HEK293 (cell line): ENCODE measurements at regions not wholly inside any gene's neighbourhood (a gene's known extent, or its start where the extent isn't known, plus 50 kb on each side); places are given as distances from the start of the nearest gene placed in this dataset.

Experiments used
- CTCF ChIA-PET: fragments of 350-600 bp; formaldehyde crosslinking; extraction: SDS; loops from one replicate; lab custom pipeline; 2021; ENCODE audit warnings: antibody characterized with exemption; lab: Yijun Ruan, JAX
- POLR2A ChIA-PET: fragments of 300-600 bp; formaldehyde crosslinking; extraction: SDS; loops from one replicate; lab custom pipeline; 2020; ENCODE audit warnings: antibody characterized with exemption, inconsistent platforms; lab: Yijun Ruan, JAX
- H3K27ac ChIP-seq: fragments of 200-500 bp; sonication (Bioruptor generic); 2 replicates; pipeline ENCODE4 v1.5.1; 2014; ENCODE audit warnings: low read depth, low read length, control low read depth, inconsistent platforms; ENCODE audit errors: extremely low read depth
- H3K36me3 ChIP-seq, 2 experiments: fragments of 200-500 bp in 1 of 2; sonication (Bioruptor generic) in 1 of 2; 1 replicate in 1 of 2; 2 replicates in 1 of 2; pipeline ENCODE4 v1.5.1; 2014 to 2017; ENCODE audit warnings: inconsistent platforms in 2 of 2, low read length in 2 of 2; ENCODE audit not compliant: control insufficient read depth in 2 of 2, insufficient read depth in 1 of 2
- H3K4me1 ChIP-seq: fragments of 200-500 bp; sonication (Bioruptor generic); 2 replicates; pipeline ENCODE4 v1.5.1; 2014; ENCODE audit warnings: mild to moderate bottlenecking, low read length, inconsistent platforms; ENCODE audit not compliant: control insufficient read depth, insufficient read depth
- H3K4me3 ChIP-seq: 2 replicates; pipeline ENCODE4 v1.5.1; 2011; ENCODE audit warnings: low read depth, mild to moderate bottlenecking, control low read depth, low read length, moderate library complexity
- H3K9me3 ChIP-seq: fragments of 200-500 bp; sonication (Bioruptor generic); 2 replicates; pipeline ENCODE4 v1.5.1; 2014; ENCODE audit warnings: low read depth, low read length, inconsistent platforms; ENCODE audit not compliant: control insufficient read depth, insufficient read depth
- GFI1B ChIP-seq: fragments of 450-650 bp; formaldehyde crosslinking; IDR thresholded peaks from 2 replicates; pipeline ENCODE4 v1.5.1; 2016; ENCODE audit warnings: missing biosample characterization, missing genetic modification characterization
- GLI2 ChIP-seq: fragments of 450-650 bp; formaldehyde crosslinking; IDR thresholded peaks from 2 replicates; pipeline ENCODE4; 2017; ENCODE audit warnings: missing biosample characterization, missing genetic modification characterization, low read depth, borderline replicate concordance
- GLIS1 ChIP-seq: fragments of 450-650 bp; formaldehyde crosslinking; IDR thresholded peaks from 2 replicates; pipeline ENCODE4 v1.5.1; 2016; ENCODE audit warnings: missing biosample characterization, missing genetic modification characterization
- HIC1 ChIP-seq: fragments of 450-650 bp; formaldehyde crosslinking; IDR thresholded peaks from 2 replicates; pipeline ENCODE4 v1.5.1; 2016; ENCODE audit warnings: missing biosample characterization, missing genetic modification characterization
- KLF17 ChIP-seq: fragments of 450-650 bp; formaldehyde crosslinking; IDR thresholded peaks from 2 replicates; pipeline ENCODE4 v1.5.1; 2016; ENCODE audit warnings: missing biosample characterization, missing genetic modification characterization
- ZNF148 ChIP-seq: fragments of 450-650 bp; formaldehyde crosslinking; IDR thresholded peaks from 2 replicates; pipeline ENCODE4 v1.5.0; 2017; ENCODE audit warnings: missing biosample characterization, missing genetic modification characterization, borderline replicate concordance
- ZNF16 ChIP-seq: fragments of 450-650 bp; formaldehyde crosslinking; IDR thresholded peaks from 2 replicates; pipeline ENCODE4 v1.5.1; 2016; ENCODE audit warnings: low read depth, missing biosample characterization, missing genetic modification characterization
- ZNF184 ChIP-seq: fragments of 450-650 bp; IDR thresholded peaks from 2 replicates; pipeline ENCODE4 v1.5.1; 2018; ENCODE audit warnings: missing biosample characterization, mild to moderate bottlenecking, missing genetic modification characterization
- ZNF23 ChIP-seq: fragments of 450-650 bp; formaldehyde crosslinking; IDR thresholded peaks from 2 replicates; pipeline ENCODE4 v1.5.1; 2016; ENCODE audit warnings: missing biosample characterization, missing genetic modification characterization, borderline replicate concordance
- ZNF335 ChIP-seq: fragments of 450-650 bp; formaldehyde crosslinking; conservative IDR thresholded peaks from 2 replicates; pipeline ENCODE4 v1.5.1; 2016; ENCODE audit warnings: missing biosample characterization, missing genetic modification characterization
- ZNF571 ChIP-seq: fragments of 450-650 bp; formaldehyde crosslinking; IDR thresholded peaks from 2 replicates; pipeline ENCODE4 v1.5.0; 2017; ENCODE audit warnings: missing biosample characterization, missing genetic modification characterization
- ZNF707 ChIP-seq: fragments of 450-650 bp; formaldehyde crosslinking; IDR thresholded peaks from 2 replicates; pipeline ENCODE4 v1.5.1; 2016; ENCODE audit warnings: missing biosample characterization, missing genetic modification characterization
- ZSCAN23 ChIP-seq: fragments of 450-650 bp; formaldehyde crosslinking; IDR thresholded peaks from 2 replicates; pipeline ENCODE4 v1.5.1; 2016; ENCODE audit warnings: missing biosample characterization, missing genetic modification characterization
- ZSCAN5A ChIP-seq: fragments of 450-650 bp; formaldehyde crosslinking; IDR thresholded peaks from 2 replicates; pipeline ENCODE4 v1.5.1; 2016; ENCODE audit warnings: missing biosample characterization, missing genetic modification characterization
- TF ChIP-seq, protein P1 (sequence below): fragments of 450-650 bp; IDR thresholded peaks from 2 replicates; pipeline ENCODE4 v1.5.1; 2018; ENCODE audit warnings: missing biosample characterization, mild to moderate bottlenecking, missing genetic modification characterization
- TF ChIP-seq, protein P2 (sequence below): fragments of 450-650 bp; formaldehyde crosslinking; IDR thresholded peaks from 2 replicates; pipeline ENCODE4 v1.5.1; 2016; ENCODE audit warnings: missing biosample characterization, missing genetic modification characterization
- TF ChIP-seq, protein P3 (sequence below): fragments of 450-650 bp; formaldehyde crosslinking; IDR thresholded peaks from 2 replicates; pipeline ENCODE4 v1.5.1; 2016; ENCODE audit warnings: missing biosample characterization, missing genetic modification characterization
- TF ChIP-seq, protein P4 (sequence below): fragments of 450-650 bp; formaldehyde crosslinking; IDR thresholded peaks from 2 replicates; pipeline ENCODE4 v1.5.1; 2016; ENCODE audit warnings: missing biosample characterization, missing genetic modification characterization

DNA sequence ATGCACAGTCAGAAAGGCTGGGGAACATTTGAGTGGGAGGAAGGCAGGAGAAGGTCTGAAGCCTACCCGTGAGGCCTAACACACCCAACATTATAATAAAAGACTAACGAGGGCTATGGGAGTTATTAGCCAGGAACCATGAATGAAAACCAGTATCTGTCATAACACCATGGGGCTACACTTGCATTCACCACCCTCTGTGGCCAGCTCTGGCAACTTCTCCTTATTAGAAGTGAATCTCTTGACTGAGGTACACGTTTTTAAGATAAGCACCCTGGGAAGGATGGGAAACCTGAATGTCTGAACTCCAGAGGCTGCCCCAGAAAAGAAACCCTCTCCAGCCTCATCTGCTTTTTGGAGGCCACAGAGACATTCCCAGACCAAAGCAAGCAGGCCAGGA, 204.3 kb upstream of the RAB4A start:
- ChIA-PET CTCF (interaction anchor here (0.7 kb wide), 1 partner anchor 90 kb away, joined by 3 read pairs; no protein-coding TSS in a partner anchor), POLR2A (no interaction called here)
- TF ChIP-seq, protein P1, sequence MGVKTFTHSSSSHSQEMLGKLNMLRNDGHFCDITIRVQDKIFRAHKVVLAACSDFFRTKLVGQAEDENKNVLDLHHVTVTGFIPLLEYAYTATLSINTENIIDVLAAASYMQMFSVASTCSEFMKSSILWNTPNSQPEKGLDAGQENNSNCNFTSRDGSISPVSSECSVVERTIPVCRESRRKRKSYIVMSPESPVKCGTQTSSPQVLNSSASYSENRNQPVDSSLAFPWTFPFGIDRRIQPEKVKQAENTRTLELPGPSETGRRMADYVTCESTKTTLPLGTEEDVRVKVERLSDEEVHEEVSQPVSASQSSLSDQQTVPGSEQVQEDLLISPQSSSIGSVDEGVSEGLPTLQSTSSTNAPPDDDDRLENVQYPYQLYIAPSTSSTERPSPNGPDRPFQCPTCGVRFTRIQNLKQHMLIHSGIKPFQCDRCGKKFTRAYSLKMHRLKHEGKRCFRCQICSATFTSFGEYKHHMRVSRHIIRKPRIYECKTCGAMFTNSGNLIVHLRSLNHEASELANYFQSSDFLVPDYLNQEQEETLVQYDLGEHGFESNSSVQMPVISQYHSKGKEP (tag by site-specific recombination): no peak
- TF ChIP-seq ZNF148 (tag by site-specific recombination): no peak
- no peak for TF ChIP-seq ZNF16
- no peak for TF ChIP-seq ZNF23 (tag by site-specific recombination)
- TF ChIP-seq ZNF571: no peak
- no peak for TF ChIP-seq GFI1B
- no peak for TF ChIP-seq KLF17 (tag by site-specific recombination)
- TF ChIP-seq, protein P2, sequence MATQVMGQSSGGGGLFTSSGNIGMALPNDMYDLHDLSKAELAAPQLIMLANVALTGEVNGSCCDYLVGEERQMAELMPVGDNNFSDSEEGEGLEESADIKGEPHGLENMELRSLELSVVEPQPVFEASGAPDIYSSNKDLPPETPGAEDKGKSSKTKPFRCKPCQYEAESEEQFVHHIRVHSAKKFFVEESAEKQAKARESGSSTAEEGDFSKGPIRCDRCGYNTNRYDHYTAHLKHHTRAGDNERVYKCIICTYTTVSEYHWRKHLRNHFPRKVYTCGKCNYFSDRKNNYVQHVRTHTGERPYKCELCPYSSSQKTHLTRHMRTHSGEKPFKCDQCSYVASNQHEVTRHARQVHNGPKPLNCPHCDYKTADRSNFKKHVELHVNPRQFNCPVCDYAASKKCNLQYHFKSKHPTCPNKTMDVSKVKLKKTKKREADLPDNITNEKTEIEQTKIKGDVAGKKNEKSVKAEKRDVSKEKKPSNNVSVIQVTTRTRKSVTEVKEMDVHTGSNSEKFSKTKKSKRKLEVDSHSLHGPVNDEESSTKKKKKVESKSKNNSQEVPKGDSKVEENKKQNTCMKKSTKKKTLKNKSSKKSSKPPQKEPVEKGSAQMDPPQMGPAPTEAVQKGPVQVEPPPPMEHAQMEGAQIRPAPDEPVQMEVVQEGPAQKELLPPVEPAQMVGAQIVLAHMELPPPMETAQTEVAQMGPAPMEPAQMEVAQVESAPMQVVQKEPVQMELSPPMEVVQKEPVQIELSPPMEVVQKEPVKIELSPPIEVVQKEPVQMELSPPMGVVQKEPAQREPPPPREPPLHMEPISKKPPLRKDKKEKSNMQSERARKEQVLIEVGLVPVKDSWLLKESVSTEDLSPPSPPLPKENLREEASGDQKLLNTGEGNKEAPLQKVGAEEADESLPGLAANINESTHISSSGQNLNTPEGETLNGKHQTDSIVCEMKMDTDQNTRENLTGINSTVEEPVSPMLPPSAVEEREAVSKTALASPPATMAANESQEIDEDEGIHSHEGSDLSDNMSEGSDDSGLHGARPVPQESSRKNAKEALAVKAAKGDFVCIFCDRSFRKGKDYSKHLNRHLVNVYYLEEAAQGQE (tag by site-specific recombination): no peak
- H3K4me1 ChIP-seq: peaks cover 10% of the 10 kb centered on the region
- H3K4me3 ChIP-seq: no peak overlapping the region
- no peaks in the 10 kb centered on the region for H3K9me3 ChIP-seq
- no peaks in the 10 kb centered on the region for H3K36me3 ChIP-seq
- H3K27ac ChIP-seq: no peak overlapping the region

DNA sequence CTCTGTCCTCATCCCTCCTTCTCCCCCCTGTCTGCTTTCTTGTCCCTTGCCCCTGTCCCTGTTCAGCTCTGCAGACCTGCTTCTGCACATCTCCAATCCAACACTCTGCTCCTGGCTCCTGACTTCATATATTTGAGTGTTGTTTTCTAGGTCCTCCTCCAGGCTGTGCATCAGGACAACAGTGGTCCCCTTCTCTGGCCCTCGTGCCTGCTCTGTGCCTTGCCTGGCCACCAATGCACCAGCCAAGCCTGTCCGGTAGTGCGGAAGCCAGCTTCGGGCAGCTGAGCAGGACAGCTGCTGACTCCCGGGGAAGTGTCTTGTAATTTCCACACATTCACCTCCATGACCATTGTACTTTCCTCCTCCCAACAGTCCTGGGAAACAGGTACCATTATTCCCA, 203.4 kb upstream of the RAB4A start:
- peaks cover 10% of the 10 kb centered on the region for H3K4me1 ChIP-seq
- POLR2A ChIA-PET: interaction anchor here (1.0 kb wide), 1 partner anchor 162 kb away, joined by 3 read pairs; no protein-coding TSS in a partner anchor
- CTCF ChIA-PET: interaction anchor here (0.7 to 1.4 kb wide), 5 partner anchors 9 to 417 kb away, joined by 3 to 5 read pairs (median 4); no protein-coding TSS in a partner anchor
- no peaks in the 10 kb centered on the region for H3K36me3 ChIP-seq
- no peak overlapping the region for H3K4me3 ChIP-seq
- no peak overlapping the region for H3K27ac ChIP-seq
- no peaks in the 10 kb centered on the region for H3K9me3 ChIP-seq
- no peak for TF ChIP-seq GLIS1 (tag by site-specific recombination)
- TF ChIP-seq ZSCAN5A (tag by site-specific recombination): no peak
- TF ChIP-seq ZNF707 (tag by site-specific recombination): no peak
- TF ChIP-seq, protein P3, sequence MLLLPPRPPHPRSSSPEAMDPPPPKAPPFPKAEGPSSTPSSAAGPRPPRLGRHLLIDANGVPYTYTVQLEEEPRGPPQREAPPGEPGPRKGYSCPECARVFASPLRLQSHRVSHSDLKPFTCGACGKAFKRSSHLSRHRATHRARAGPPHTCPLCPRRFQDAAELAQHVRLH (tag by site-specific recombination): no peak
- no peak for TF ChIP-seq ZSCAN23 (tag by site-specific recombination)
- TF ChIP-seq, protein P4, sequence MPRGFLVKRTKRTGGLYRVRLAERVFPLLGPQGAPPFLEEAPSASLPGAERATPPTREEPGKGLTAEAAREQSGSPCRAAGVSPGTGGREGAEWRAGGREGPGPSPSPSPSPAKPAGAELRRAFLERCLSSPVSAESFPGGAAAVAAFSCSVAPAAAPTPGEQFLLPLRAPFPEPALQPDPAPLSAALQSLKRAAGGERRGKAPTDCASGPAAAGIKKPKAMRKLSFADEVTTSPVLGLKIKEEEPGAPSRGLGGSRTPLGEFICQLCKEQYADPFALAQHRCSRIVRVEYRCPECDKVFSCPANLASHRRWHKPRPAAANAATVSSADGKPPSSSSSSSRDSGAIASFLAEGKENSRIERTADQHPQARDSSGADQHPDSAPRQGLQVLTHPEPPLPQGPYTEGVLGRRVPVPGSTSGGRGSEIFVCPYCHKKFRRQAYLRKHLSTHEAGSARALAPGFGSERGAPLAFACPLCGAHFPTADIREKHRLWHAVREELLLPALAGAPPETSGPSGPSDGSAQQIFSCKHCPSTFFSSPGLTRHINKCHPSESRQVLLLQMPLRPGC (tag by site-specific recombination): no peak
- no peak for TF ChIP-seq ZNF335 (tag by site-specific recombination)
- TF ChIP-seq, protein P1 (tag by site-specific recombination): no peak
- no peak for TF ChIP-seq HIC1 (tag by site-specific recombination)
- TF ChIP-seq ZNF184 (tag by site-specific recombination): no peak
- no peak for TF ChIP-seq GLI2
